ENCODE measurements at regions not wholly inside any gene's neighbourhood (a gene's known extent, or its start where the extent isn't known, plus 50 kb on each side); places are given as distances from the start of the nearest gene placed in this dataset.
"Not testable (repeated sequence)": the region's sequence is repeated elsewhere in the genome, so short reads cannot be mapped to it uniquely, and the experiment has no call there.

DNA sequence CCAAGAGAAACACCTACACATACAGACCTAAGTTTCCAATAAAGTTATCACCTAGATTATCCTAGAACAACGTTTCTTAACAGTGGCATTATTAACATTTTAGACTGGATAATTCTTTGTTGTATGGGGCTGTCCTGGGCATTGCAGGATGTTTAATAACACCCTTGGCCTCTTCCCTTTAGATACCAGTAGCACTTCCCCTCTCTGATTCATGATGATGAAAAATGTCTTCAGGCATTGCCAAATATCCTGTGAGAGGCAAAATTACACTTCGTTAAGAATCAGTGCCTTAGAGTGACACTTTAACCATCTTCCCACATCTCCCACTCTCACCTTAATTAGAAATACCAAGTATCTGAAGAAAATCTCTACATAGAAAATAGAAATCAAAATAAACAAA lies 352.6 kb downstream of the CGGBP1 start:
- DNase-seq, result no peak

DNA sequence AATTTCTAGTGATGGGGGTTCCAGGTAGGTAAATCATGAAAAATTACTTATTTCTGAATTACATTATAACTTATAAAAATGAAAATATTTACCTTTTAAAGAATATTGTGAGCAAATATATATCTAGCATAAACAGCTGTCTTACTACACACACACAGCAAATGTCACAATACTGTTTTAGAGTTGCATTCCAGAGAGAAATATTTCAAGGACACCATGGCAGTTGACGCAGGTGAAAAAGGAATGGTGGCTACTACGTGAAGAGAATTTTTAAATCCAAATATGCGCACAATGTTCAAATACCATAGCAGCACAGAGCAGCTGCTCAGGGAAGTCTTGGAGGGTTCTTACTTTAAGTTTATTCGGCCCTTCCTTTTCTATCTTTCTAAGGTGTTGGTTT lies 356.2 kb downstream of the CGGBP1 start:
- DNase-seq, result no peak

DNA sequence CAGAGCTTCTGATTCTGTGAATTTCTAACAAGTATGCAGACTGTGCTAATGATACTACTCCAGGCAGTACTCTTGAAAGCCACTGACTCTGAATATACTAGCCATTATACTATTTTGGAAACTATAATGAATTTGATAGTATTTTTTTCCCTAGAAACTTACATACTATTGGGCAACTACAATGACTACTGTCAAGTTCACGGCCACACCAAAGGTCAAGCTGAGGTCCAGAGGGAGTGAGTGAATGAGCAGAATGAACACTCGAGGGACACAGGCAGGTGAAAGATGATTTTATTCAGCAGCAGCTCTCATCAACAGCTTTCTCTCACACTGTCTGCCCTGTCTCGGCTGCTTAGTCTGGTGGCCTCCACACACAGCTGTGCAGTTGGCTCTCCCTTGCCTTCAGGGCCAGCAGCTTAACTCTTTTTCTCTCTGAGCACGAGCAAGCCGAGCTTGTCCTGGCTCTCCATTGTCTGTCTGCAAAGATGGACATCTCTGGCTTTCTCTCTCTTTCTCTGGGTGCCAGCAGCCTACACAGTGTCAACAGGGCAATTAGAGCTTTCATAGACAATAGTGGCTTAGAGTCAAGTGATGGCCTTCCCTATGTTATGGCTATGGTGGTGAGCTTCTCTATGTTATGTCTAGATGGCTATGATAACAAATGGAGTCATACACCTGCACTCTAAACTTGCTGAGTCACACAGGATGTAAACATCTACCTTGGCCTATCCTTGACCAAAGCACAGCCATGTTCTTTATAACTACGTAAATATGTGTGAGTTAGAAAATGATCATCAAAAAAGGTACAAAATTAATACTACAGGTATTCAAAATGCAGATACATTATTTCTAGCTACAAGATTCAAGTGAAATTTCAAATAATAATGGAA lies 362.4 kb downstream of the CGGBP1 start:
- no peak for DNase-seq

DNA sequence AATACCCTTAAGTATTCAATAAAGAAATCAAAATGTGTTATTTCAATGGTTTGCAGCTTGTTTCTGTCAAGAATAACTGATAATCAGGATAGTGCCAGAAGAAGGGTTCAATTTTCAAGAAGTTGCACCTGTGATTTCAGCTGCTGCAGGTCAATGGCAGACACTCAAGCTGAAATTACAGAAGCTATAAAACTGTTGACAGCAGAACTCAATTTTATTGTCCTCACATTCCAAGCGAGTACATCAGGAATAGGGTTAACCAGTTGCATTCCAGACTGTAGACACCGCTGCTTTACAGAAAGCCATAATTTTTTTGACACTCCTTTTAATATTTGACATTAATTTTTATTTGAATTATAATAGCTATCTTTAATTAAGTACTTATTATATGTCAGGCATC lies 364.1 kb downstream of the CGGBP1 start:
- DNase-seq, result no peak

DNA sequence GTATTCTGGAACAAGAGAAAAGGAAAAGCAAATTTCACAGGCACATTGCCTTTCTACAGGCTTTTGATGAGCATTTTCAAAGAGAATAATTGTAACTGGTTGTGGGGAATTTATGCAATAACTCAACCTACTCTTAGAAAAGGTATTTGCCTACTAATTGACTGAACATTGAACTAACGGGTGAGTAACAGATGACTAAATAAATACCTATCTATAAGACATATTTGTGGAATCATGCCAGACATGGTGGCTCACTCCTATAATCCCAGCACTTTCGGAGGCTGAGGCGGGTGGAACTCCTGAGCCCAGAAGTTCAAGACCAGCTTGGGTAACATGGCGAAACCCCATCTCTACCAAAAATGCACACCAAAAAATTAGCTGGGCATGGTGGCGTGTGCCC lies 367.7 kb downstream of the CGGBP1 start:
- no peak for DNase-seq

DNA sequence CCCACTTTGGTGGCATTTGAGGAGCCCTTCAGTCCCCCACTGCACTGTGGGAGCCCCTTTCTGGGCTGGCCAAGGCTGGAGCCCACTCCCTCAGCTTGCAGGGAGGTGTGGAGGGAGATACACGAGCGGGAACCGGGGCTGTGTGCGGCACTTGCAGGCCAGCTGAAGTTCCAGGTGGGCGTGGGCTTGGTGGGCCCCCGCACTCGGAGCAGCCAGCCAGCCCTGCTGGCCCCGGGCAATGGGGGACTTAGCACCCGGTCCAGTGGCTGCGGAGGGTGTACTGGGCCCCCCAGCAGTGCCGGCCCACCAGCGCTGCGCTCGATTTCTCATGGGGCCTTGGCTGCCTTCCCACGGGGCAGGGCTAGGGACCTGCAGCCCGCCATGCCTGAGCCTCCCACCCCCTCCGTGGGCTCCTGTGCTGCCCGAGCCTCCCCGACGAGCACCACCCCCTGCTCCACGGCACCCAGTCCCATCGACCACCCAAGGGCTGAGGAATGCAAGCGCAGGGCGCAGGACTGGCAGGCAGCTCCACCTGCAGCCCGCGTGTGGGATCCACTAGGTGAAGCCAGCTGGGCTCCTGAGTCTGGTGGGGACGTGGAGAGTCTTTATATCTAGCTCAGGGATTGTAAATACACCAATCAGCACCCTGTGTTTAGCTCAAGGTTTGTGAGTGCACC lies 379.7 kb downstream of the CGGBP1 start:
- DNase-seq, result not testable (repeated sequence)

DNA sequence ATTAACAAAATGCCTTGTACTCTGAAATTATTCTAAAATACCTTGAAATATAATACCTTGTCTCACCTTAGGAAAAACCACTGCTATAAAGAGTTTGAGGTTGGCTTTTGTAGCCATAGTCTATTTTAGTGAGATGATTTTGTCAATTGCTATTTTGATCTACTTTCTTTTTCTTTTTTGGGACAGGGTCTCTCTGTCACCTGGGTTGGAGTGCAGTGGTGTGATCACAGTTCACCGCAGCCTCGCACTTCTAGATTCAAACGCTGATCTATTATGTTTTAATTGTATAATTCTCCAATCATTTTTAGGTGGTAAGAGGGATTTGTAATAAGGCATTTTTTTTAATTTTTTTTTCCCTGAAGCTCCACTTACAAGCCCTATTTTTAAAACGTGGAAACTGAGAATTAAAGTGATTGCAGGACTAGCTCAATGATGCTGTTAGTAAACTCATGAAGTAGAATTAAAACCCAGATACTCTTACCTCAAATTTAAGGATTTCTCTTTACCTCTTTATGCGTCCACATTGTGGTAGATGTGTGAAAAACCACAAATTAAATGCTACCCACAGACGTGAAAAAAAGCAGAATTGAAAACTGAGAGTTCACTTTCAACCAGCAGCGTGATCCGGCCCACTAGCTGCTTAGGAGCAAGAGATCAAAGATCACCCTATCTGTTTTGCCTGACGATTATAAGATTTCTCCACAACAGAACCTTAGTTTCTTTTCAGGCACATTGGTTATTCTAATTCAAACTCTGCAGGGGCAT lies 384.2 kb downstream of the CGGBP1 start:
- no peak for DNase-seq

DNA sequence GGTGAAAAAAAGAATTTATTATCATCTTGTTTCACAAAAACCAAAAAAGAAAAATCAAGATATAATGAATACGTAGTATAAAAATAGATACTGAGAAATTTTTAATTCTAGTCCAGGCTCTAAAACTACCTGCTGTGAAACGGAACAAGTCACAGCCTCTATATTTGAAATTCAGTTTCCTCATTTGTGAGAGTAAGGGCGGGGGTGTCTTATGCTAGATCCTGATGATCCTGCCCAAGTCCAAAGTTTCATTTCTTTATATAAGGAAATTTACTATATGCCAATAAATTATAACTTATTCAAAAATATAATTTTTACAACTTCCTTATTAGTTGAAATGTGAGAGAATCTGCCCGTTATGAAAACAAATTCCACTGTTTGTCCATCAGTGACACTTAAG lies 385.7 kb downstream of the CGGBP1 start:
- DNase-seq, result no peak

DNA sequence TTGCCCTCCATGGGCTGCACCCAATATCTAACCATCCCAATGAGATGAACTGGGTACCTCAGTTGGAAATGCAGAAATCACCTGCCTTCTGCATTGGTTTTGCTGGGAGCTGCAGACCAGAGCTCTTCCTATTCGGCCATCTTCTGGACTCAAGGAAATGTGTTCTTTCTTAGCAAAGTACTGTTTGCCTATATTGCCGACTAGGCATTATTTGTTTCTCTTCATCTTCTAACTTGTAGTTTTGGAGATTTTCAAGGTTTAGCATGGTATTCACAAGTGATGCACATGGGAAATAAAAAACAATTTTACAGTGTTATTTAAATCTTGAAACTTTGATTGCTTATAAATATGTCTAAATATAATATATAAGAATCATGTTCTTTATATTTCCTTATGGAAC lies 377.8 kb upstream of the POU1F1 start:
- no peak for DNase-seq

DNA sequence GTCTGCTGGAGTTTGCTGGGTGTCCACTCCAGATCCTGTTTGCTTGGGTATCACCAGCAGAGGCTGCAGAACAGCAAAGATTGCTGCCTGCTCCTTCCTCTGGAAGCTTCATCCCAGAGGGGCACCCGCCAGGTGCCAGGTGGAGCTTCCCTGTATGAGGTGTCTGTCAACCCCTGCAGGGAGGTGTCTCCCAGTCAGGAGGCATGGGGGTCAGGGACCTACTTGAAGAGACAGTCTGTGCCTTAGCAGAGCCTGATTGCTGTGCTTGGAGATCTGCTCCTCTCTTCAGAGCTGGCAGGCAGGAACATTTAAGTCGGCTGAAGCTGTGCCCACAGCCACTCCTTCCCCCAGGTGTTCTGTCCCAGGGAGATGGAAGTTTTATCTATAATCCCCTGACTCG lies 376.8 kb upstream of the POU1F1 start:
- DNase-seq, result not testable (repeated sequence)

DNA sequence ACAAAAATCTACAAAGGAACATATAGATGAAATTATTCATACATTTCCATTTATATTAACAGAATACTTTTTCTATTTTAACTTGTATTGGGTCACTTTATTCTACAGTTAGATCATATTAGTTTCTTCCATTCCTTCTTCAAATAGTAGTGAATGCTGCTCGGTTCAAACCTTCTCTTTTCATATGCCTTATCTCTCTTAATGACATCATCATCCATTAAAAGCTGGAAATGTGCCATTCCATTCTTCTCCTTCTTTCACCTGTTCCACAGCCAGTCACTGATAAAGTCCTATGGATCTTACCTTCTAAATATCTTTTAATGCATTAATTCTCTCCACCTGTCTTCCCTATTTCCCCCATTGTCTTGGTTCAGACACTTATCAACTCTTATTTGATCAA lies 358.0 kb upstream of the POU1F1 start:
- DNase-seq, result no peak

DNA sequence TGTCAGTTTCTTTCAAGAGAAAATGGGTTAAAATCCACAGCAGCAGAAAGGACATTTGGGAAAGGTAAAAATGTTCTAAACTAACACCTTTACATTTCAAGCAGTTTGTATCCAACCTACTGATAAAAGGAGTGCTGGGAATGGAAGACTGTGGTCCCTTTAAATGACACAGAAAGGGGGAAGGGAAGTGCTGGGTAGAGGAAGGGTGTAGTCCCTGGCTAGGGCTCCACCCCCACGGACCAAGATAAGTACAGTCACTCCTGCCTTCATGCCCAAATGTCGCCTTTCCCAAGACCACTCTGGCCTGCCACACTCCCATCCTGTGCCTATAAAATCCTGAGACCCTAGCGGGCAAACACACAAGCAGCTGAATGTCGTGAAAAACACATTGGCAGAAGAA lies 350.9 kb upstream of the POU1F1 start:
- no peak for DNase-seq

DNA sequence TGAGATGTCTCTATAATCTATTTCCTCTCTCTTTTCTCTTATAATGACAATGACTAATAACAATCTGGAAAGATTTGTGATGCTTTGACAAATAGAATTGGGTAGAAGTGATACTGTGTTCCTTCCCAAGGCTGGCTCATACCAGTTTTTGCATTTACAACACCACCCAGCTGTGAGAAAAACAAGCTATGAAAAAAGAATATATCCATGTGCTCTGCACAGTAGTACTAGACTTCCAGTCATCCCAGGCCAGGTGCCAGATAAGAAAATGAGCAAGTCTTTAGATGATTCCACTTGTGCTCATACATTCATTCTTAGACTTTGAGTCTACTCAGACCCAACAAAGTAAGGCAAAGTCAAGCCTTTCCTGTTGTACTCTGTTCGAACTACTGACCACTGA lies 350.2 kb upstream of the POU1F1 start:
- no peak for DNase-seq

DNA sequence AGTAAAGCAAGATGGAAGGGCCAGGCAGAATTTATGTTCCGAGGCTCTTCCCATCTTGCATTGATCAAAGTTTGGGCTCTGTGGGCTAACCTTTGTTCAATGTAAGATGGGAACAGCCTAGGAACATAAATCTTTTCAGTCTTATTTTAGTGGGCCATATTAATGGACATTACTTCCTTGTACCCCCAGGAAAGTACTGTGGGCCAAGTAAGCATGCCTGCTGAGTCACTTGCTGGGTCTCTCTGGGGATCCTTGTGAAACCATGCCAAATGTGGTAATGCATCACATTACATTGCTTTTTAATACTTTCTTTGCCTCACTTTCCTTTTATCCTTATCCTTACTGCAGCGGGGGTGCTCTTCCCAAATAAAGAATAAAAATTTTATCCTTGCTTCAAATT lies 349.5 kb upstream of the POU1F1 start:
- DNase-seq, result no peak

DNA sequence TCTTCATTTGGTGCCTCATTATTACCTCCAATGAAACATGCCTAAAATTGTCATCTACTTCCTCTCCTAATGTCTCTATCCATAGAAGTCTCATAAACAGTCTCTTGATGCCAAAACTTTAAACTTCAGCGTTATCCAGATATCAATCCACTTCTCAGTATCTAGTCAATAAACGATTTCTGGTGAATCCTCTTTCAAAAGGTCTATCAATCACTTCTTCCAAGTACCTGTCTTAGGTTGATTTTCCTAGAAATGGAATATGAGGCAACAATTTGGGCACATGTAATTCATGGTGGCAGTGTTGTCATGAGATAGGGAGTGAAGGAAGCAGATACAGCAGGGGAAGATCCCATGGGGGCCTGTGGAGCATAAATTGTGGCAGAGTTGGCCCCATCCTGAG lies 348.5 kb upstream of the POU1F1 start:
- DNase-seq, result no peak

DNA sequence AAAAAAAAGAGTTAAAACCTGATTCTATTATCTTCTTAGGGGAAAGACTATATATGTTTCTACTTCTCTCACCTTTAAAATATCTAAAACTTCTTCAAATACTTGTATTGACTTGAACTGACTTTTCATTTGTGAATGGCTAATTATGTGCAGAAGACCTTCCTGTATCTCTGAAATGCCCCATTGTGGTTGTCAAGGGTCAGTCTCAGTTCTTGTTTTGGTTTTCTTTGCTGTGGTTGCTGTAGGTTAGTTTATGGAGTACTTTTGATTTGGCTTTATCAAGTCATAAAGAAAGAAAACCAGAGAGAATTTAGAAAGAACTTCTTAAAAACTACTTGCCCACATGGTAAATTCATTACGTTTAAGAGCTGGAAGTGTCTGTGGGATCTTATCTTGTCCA lies 345.3 kb upstream of the POU1F1 start:
- DNase-seq, result no peak

DNA sequence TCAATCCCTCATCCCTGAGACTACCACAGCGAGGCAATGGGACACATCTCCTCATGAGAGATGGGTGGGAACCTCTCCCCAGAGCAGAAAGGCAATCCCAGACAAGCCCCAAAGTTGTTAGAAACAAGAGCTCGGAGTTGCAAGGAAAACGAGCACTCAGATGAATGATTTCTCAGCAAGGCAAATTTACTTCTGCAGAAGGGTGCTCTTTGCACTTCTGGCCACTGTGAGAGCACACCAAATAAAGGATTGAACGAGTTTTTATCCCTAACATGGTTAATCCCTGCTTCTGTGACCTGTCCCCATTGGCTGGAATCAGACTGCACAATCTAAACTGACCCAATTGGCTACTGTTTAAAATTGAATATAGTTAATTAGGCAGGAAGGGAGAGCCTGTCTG lies 339.1 kb upstream of the POU1F1 start:
- no peak for DNase-seq

DNA sequence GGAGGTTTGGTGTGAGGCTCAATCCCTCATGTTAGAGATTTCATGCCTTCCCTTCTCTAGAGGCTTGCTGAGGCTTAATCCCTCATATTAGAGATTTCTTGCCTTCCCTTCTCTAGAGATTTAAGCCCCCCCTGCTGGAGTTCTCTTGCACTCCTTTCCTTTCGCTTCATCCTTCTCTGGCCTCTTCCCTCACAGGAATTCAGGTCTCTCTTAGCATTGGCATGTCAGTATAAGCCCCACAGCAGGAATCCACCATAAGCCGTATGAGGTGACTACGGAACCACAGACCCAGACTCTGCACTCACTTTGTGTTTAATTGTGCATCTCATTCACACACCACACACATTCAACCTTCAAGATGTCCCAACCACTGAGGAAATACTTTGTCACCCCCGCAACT lies 338.6 kb upstream of the POU1F1 start:
- no peak for DNase-seq

DNA sequence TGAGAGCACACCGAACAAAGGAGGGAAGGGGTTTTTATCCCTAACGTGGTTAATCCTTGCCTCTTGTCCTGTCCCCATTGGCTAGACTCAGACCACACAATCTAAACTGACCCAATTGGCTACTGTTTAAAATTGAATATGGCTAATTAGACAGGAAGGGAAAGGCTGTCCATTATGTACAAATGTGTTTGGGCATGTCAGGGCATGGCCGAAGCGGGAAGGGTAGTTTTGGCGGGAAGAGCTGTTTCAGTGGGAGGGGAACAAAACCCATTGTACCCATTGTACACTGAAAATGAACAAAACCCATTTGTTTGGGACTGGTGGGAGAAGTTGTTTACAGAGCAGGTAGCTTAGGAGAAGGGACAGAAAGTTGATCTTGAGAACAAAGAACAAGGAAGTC lies 330.9 kb upstream of the POU1F1 start:
- no peak for DNase-seq

DNA sequence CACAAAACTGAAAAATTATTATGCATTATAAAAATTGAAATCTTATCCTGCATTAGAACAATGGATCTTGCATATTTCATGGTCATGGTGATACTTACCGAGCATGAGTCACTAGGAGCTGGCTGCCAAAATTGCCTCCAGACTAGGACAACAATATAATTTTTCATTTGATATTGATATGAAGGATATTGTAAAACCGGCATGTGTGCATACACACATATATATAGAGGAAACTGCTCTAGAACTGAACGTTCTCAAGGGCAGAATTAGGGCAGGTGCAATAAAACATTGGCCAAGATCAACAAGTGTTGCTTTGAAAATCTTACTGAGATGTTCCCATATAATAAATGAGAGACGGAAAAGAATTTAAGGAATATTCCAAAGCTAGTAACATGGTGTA lies 319.4 kb upstream of the POU1F1 start:
- DNase-seq, result no peak

DNA sequence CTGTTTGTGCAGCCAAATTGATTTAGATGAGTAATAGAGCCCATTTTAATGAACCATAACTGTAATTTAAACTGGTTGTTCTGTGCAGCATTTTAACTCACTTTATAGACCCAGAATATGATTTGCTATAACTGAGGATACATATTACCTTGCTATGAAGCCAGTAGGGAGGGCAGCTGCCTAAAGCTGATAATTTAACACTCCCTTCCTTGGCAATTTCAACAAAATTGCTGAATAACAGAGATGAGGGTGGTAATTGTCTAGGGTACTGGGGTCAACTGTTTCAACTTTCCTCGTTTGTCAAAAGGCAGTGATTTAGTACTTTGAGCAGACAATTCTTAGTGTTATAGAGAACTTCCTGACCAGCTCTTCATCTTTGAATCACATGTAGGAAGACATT lies 304.9 kb upstream of the POU1F1 start:
- no peak for DNase-seq

DNA sequence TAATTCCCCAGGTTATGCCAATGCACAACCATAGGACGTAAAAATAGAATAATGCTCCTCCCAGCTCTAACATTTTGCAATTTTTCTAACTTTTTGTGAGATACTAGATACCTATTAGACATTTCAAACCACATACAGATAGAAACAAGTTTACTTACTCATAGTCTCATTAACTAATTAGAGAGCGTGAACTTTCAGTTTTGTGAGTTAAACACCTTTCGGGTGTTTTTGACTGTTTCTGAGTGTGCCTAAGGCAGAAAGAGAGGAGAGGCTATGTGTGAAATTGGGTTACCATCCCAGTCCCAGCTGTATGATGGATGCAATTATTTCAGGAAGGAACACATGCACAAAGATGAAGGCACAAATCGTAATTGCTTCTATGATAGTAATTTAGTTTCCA lies 300.4 kb upstream of the POU1F1 start:
- no peak for DNase-seq

DNA sequence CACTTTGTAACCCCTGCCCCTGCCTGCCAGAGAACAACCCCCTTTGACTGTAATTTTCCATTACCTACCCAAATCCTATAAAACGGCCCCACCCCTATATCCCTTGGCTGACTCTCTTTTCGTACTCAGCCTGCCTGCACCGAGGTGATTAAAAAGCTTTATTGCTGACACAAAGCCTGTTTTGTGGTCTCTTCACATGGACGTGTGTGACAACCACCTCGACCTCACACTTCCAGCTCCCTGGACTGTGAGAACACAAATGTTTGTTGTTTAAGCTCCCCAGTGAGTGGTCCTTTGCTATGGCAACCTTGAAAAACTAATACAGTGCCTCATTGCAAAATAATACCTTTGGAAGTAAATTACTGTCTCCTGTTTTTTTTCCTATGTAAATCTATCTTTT lies 299.2 kb upstream of the POU1F1 start:
- peak in 1 of 2 experiments; percentile 6 for DNase-seq

DNA sequence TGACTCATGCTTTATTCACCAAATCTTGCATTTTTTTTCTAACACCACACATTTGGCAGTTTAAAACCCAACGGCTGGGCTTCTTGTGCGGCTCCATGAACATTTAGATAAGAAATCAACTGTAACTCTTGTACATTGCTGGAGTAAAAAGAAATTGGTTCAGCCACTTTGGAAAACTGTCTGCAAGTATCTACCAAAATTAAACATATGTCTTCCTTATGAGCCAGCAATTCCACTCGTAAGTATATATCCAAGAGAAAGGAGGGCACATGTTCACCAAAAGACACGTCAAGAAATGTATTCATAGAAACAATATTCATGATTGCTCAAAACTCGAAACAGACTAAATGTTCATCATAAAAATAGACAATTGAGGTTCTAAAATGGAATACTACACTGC lies 291.9 kb upstream of the POU1F1 start:
- no peak for DNase-seq

Measured in NCI-H2081 (cell line).